OCI-LY7 (cell line): ENCODE measurements at regions not wholly inside any gene's neighbourhood (a gene's known extent, or its start where the extent isn't known, plus 50 kb on each side); places are given as distances from the start of the nearest gene placed in this dataset.

Source experiments
- EZH2phosphoT487 ChIP-seq: fragments of 200-600 bp; sonication (generic); IDR thresholded peaks from 2 replicates; pipeline ENCODE4 v1.6.1; 2018; ENCODE audit warnings: low read depth, borderline replicate concordance, mild to moderate bottlenecking, mixed run types, antibody characterized with exemption, low read length, moderate library complexity, mixed read lengths
- TF ChIP-seq, protein P1 (sequence below): fragments of 200-600 bp; sonication (generic); conservative IDR thresholded peaks from 2 replicates; pipeline ENCODE4 v1.5.1; 2014; ENCODE audit warnings: mild to moderate bottlenecking, antibody characterized with exemption, low read length, moderate library complexity, mixed read lengths

- TF ChIP-seq, protein P1, sequence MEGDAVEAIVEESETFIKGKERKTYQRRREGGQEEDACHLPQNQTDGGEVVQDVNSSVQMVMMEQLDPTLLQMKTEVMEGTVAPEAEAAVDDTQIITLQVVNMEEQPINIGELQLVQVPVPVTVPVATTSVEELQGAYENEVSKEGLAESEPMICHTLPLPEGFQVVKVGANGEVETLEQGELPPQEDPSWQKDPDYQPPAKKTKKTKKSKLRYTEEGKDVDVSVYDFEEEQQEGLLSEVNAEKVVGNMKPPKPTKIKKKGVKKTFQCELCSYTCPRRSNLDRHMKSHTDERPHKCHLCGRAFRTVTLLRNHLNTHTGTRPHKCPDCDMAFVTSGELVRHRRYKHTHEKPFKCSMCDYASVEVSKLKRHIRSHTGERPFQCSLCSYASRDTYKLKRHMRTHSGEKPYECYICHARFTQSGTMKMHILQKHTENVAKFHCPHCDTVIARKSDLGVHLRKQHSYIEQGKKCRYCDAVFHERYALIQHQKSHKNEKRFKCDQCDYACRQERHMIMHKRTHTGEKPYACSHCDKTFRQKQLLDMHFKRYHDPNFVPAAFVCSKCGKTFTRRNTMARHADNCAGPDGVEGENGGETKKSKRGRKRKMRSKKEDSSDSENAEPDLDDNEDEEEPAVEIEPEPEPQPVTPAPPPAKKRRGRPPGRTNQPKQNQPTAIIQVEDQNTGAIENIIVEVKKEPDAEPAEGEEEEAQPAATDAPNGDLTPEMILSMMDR, result no peak
- TF ChIP-seq EZH2phosphoT487, result no peak
These were observed 196.6 kb downstream of the MATN1 start for GRCh38 chr1:30526652-30527345.
